Stimulated activated CD4-positive, alpha-beta T cell treated with anti-CD3 and anti-CD28 coated beads, Interleukin-2, amount 100 ng/mL, for 24 hours (primary cell): ENCODE measurements at regions not wholly inside any gene's neighbourhood (a gene's known extent, or its start where the extent isn't known, plus 50 kb on each side); places are given as distances from the start of the nearest gene placed in this dataset.
"Not testable (repeated sequence)": the region's sequence is repeated elsewhere in the genome, so short reads cannot be mapped to it uniquely, and the experiment has no call there.

Source experiments
- DNase-seq, 2 donors: peaks; one replicate each; pipeline ENCODE4 v3.0.0-alpha.2; 2020

- DNase-seq, result peak in 1 of 2 donors; percentile 18
Measured at GRCh38 chr20:30811885-30812671, 445.4 kb upstream of the DEFB115 start.

GRCh38 chr20:30812739-30813411, 444.6 kb upstream of the DEFB115 start:
- no peak for DNase-seq

- DNase-seq, result not testable (repeated sequence)
Measured at GRCh38 chr20:30813412-30814311, 443.8 kb upstream of the DEFB115 start.

- not testable (repeated sequence) for DNase-seq
Measured at GRCh38 chr20:30814312-30814639, 443.2 kb upstream of the DEFB115 start.

- not testable (repeated sequence) for DNase-seq
Measured at GRCh38 chr20:30815027-30815576, 442.4 kb upstream of the DEFB115 start.

- no peak for DNase-seq
Measured at GRCh38 chr20:30815577-30816181, 441.8 kb upstream of the DEFB115 start.

- DNase-seq, result no peak
Measured at GRCh38 chr20:30816182-30816645, 441.2 kb upstream of the DEFB115 start.

- DNase-seq, result not testable (repeated sequence)
Measured at GRCh38 chr20:30821615-30822014, 435.8 kb upstream of the DEFB115 start.

GRCh38 chr20:30824666-30825065, 432.8 kb upstream of the DEFB115 start:
- DNase-seq, result not testable (repeated sequence)

- DNase-seq, result not testable (repeated sequence)
Measured at GRCh38 chr20:30845923-30846322, 411.5 kb upstream of the DEFB115 start.

GRCh38 chr20:30868271-30868670, 389.2 kb upstream of the DEFB115 start:
- DNase-seq, result not testable (repeated sequence)

- not testable (repeated sequence) for DNase-seq
Measured at GRCh38 chr20:30871127-30871526, 386.3 kb upstream of the DEFB115 start.

- DNase-seq, result not testable (repeated sequence)
Measured at GRCh38 chr20:30872252-30872651, 385.2 kb upstream of the DEFB115 start.

- not testable (repeated sequence) for DNase-seq
Measured at GRCh38 chr20:30875868-30876267, 381.6 kb upstream of the DEFB115 start.

GRCh38 chr20:30891400-30891799, 366.1 kb upstream of the DEFB115 start:
- DNase-seq, result not testable (repeated sequence)

- no peak for DNase-seq
Measured at GRCh38 chr20:30892541-30893345, 364.7 kb upstream of the DEFB115 start.

GRCh38 chr20:30893346-30894314, 363.8 kb upstream of the DEFB115 start:
- DNase-seq, result not testable (repeated sequence)

- not testable (repeated sequence) for DNase-seq
Measured at GRCh38 chr20:30894707-30895353, 362.6 kb upstream of the DEFB115 start.

- DNase-seq, result not testable (repeated sequence)
Measured at GRCh38 chr20:30895354-30895711, 362.1 kb upstream of the DEFB115 start.
